ENCODE measurements at regions not wholly inside any gene's neighbourhood (a gene's known extent, or its start where the extent isn't known, plus 50 kb on each side); places are given as distances from the start of the nearest gene placed in this dataset.

GRCh38 chr14:104431351-104431928 lies 148.1 kb upstream of the C14orf180 start:
- DNase-seq, result no peak

- DNase-seq, result no peak
These were observed 147.5 kb upstream of the C14orf180 start for GRCh38 chr14:104431929-104432541.

- no peak for DNase-seq
These were observed 146.8 kb upstream of the C14orf180 start for GRCh38 chr14:104432611-104433231.

- no peak for DNase-seq
These were observed 146.0 kb upstream of the C14orf180 start for GRCh38 chr14:104433401-104434213.

GRCh38 chr14:104434214-104435076 lies 145.1 kb upstream of the C14orf180 start:
- DNase-seq, result no peak

- DNase-seq, result no peak
These were observed 144.2 kb upstream of the C14orf180 start for GRCh38 chr14:104435147-104436046.

- DNase-seq, result no peak
These were observed 143.4 kb upstream of the C14orf180 start for GRCh38 chr14:104436047-104436591.

- peak; percentile 84 to 94 for DNase-seq
These were observed 142.5 kb upstream of the C14orf180 start for GRCh38 chr14:104436741-104437701.

GRCh38 chr14:104437703-104438102 lies 141.9 kb upstream of the C14orf180 start:
- no peak for DNase-seq

- DNase-seq, result no peak
These were observed 141.2 kb upstream of the C14orf180 start for GRCh38 chr14:104438166-104438887.

GRCh38 chr14:104439625-104440024 lies 139.9 kb upstream of the C14orf180 start:
- no peak for DNase-seq

GRCh38 chr14:104440297-104440956 lies 139.1 kb upstream of the C14orf180 start:
- no peak for DNase-seq

- no peak for DNase-seq
These were observed 138.1 kb upstream of the C14orf180 start for GRCh38 chr14:104441275-104442106.

- DNase-seq, result no peak
These were observed 137.4 kb upstream of the C14orf180 start for GRCh38 chr14:104442107-104442551.

GRCh38 chr14:104442631-104443390 lies 136.8 kb upstream of the C14orf180 start:
- no peak for DNase-seq

- no peak for DNase-seq
These were observed 136.0 kb upstream of the C14orf180 start for GRCh38 chr14:104443391-104444158.
